GM21526 (cell line): ENCODE measurements at regions not wholly inside any gene's neighbourhood (a gene's known extent, or its start where the extent isn't known, plus 50 kb on each side); places are given as distances from the start of the nearest gene placed in this dataset.
"Not testable (repeated sequence)": the region's sequence is repeated elsewhere in the genome, so short reads cannot be mapped to it uniquely, and the experiment has no call there.

ENCODE experiments used
- ATAC-seq: cut with Tn5 transposase; IDR thresholded peaks from one replicate; pipeline ENCODE4 v1.9.1; 2021; ENCODE audit warnings: moderate library complexity; ENCODE audit not compliant: unreplicated experiment, low FRiP score

DNA sequence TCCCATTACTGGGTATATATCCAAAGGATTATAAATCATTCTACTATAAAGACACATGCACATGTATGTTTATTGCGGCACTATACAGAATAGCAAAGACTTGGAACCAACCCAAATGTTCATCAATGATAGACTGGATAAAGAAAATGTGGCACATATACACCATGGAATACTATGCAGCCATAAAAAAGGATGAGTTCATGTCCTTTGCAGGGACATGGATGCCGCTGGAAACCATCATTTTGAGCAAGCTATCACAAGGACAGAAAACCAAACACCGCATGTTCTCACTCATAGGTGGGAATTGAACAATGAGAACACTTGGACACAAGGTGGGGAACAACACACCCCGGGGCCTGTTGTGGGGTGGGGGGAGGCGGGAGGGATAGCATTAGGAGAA lies 57.0 kb upstream of the NEUROD1 start:
- ATAC-seq, result not testable (repeated sequence)

DNA sequence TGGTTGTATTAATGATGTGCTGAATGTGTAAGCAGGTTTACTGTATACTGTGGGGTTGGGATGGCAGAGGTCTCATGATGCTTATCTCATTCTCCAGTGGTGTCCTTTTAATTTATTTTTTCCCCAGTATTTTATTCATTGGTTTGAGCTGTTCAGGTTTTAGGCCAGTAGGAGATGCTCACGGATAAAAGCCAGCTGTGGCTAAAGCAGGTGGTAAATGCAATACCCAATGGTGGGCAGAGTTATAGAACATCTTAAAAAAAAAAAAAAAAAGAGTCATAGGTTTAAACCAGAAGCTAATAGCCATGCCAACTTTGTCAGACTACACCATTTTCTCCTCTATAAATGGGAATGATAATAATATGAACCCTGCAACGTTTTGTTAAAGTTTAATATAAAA lies 57.8 kb upstream of the NEUROD1 start:
- ATAC-seq, result no peak

DNA sequence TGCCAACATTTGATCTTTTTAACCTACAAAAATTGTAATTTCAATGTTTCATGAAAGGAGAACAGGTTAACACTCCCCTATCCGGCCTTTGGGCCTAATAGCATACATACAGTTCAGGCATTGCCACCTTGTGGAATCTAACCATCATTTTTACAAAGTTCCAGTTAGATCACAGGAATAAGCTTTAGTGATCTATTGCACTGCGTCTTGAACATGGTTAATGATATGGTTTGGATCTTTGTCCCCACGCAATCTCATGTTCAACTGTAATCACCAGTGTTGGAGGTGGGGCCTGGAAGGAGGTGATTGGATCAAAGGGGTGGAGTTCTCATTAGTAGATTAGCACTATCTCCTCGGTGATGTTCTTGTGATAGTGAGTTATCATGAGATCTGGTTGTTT lies 58.2 kb upstream of the NEUROD1 start:
- no peak for ATAC-seq

DNA sequence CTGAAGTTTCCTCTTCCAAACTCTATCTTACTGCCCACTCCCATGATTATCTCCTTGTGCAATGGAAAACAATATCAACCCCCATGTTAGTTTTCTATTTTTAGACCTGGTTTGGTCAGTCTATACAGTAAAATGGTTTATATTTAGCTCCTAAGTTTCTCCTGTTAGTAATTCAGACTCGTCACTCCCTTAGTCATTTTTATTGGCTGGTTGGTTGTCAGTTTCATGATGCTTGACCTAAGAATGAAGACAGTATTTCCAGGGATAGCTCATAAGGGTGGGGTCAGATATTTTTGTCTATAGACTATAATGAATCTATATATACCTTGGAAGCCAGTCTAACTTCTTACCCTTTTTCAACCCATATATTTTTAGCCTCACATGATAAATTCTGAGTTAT lies 61.4 kb upstream of the NEUROD1 start:
- ATAC-seq, result no peak

DNA sequence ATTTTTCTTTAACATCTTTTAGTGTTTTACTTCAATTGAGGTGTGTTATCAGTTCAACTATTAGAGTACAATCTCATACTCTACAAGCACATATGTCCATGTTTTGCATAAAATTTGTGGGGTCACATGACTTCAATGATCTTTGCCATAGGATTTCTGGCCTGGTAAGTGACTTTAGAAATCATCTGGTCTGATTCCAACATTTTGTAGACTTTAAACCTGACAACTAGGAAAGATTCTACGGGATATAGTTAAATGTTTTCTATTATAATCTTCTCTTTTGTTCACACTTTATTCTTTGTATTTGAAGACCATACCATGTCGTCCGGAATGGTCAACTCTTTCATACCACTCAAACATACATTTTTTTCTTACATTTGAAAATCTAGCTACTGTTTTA lies 62.0 kb upstream of the NEUROD1 start:
- no peak for ATAC-seq

DNA sequence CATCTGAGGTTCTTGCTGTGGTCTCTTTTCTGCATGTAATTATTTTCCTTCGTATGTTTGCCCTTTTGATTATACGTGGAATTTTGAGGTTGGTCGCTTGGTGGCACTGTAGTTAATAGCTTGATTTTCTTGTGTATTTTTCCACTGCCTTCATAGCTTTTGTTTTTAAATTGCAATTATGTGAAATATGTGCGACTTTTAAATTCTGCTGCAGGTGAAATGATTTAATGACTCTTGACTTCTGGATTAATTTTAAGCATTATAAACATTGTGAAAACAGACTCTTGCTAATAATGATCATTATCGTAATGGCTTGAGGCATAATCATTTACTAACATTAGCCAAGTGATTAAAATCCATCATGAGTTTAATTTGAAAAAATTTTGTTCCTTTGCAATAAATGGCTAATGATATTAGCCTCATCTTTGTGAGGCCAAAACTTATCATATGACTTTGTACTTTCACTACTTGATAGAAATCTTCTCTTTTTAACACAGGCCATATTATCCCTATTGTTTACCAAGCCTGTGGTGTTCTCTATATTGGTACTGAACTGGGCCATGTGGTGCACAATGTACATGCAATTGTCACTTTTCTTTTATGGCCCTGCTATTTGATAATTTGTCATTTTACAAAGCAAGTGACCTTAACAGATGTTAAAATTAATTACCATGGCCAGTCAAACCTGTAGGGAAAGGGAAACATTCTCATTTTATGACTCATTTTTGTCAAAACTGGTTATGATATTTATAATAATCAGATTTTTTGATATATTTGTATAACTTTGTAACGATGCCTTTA lies 62.8 kb upstream of the NEUROD1 start:
- ATAC-seq, result no peak

DNA sequence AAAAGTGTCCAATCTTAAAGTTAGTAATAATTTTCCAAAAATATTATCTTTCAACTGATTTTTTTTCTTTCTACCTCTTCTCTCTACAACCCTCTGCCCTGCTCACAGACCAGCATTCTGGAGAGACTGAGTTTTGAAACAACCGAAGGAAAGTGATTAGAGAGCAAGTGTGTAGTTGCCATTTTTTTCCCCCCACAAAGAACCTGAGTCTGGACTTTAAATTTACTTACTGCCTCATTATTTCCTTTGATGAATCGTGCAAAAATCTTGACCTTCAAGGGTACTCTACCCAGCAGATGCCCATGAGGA lies 63.4 kb upstream of the NEUROD1 start:
- no peak for ATAC-seq

DNA sequence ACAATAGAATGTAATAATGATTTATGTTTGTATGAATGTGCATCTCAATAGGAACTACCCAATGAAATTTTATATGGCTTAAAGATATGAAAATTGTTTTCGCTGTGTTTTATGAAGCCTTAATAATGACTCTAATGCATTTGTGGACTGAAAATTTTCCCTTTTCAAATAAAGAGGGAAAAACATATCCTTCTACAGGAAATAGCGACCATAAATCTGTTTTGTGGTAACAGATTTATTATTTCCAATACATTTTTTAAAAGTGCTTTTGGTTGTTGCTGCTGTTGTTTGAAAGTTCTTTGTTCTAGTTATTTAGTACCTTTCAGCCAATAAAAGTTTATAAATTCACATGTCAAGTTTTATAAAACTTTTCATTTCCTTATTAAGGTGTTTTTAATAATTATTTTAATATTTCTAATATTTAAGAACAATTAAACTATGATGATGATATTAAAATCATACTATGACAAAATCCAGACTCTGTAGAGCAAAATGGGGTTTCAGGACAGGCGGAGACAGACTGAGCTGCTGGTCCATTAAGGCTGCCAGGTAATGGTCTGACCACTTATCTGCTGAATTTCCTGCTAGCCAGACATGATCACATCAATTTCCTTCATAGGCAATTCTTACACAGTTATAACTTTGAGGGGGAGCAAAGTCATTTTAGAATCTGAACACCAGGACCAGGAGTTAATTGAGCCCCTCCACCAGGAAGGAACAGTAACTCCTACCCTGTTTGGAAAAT lies 65.7 kb upstream of the NEUROD1 start:
- no peak for ATAC-seq

DNA sequence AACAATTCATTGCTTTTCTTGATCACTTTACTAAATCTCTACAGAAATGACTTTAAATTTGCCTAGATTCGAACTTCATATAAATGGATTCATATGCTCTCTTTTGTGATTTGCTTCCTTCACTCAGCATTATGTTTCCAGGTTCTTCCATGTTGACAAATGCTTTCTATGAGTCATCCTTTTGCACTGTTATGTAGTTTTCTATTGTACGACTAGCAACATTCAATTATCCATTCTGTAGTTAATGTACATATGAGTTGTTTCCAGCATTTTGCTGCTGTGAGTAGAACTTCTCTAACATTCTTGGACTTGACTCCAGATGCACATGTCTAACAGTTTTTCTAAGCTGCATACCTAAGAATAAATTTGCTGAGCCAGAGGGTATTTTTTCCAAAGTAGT lies 66.5 kb upstream of the NEUROD1 start:
- ATAC-seq, result no peak

DNA sequence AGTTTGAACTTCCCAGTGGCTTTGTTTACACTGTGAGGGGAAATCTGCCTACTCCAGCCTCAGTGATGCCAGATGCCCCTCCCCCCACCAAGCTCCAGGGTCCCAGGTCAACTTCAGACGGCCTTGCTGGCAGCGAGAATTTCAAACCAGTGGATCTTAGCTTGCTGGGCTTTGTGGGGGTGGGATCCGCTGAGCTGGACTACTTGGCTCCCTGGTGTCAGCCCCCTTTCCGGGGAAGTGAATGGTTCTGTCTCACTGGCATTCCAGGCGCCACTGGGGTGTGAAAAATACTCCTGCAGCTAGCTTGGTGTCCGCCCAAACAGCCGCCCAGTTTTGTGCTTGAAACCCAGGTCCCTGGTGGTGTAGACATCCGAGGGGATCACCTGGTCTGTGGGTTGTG lies 70.0 kb upstream of the NEUROD1 start:
- ATAC-seq, result no peak

DNA sequence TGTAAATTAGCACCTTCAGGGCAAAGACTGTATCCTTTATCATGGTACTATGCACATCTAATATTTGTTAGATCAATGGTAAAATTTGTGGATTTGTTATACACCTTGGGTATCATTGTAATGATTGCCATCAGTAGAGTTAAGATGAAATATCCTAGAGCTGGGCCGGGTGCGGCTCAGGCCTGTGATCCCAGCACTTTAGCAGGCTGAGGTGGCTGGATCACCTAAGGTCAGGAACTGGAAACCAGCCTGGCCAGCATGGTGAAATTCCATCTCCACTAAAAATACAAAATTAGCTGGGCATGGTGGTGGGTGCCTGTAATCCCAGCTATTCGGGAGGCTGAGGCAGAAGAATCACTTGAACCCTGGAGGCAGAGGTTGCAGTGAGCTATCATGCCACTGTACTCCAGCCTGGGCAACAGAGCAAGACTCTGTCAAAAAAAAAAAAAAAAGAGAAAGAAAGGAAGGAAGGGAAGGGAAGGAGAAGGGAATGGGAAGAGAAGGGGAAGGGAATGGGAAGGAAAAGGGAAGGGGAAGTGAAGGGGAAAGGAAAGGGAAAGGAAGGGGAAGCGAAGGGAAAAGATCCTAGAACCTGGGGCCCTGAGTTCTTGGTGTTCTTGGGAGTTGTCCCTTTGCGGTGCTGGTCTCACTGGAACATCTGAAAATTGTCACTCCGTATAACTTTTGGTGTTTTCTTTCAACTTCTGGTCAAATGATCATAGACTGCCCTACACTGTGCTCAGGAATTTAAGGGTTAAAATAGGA lies 71.1 kb upstream of the NEUROD1 start:
- no peak for ATAC-seq

DNA sequence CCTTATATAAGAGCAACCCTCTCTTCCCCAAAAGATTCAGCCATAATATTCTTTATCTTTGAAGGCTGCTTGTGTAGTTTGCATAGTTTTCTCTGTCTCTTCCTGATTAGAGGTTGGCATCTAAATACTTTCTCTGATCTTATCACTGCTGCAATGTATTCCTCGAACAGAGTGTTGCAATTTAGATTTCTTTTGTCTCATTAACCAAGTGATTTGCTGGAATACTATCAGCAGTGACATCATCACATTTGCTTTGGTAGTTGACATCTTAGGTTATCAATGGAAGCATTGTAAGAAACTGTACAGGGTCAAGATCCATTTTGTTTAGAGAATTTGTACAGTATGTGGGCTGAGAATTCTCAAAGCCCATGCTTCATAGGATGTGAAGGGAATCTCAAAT lies 72.0 kb upstream of the NEUROD1 start:
- ATAC-seq, result no peak

DNA sequence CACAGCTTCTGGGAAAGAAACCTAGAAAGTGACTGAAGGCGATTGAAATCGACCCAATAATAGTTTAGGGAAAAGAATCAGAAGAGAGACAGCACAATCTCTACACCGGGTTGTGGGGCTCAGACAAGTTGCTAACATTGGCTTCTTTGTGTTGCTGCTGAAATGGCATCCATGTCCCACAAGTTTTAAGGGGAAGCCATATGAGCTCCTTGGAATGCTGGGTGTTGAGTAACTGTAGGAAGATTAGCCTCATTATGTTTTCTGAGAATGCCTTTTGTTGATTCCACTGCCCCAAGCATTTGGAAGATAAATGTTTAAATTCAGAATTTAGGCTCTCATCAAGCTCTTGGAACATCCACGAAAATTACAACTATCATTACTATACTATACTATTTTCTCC lies 73.4 kb upstream of the NEUROD1 start:
- no peak for ATAC-seq

DNA sequence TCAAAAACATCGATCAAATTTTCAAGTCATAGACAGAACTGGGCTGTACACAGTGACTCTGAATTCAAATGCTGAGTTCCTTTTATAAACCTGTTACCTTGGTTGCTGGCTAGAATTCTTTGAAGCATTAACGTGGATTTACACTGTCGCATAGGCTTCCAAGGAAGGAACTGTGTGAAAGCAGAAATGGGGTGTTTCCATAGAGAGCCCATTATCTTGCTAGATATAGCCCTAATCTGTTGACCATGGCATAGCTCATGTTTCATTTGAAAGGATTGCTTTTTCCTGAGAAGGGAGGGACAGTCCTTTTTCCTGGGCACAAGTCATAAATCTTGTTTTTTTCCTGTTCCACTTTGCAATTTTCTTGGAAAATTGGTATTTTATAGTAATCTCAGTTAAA lies 73.8 kb upstream of the NEUROD1 start:
- ATAC-seq, result no peak

DNA sequence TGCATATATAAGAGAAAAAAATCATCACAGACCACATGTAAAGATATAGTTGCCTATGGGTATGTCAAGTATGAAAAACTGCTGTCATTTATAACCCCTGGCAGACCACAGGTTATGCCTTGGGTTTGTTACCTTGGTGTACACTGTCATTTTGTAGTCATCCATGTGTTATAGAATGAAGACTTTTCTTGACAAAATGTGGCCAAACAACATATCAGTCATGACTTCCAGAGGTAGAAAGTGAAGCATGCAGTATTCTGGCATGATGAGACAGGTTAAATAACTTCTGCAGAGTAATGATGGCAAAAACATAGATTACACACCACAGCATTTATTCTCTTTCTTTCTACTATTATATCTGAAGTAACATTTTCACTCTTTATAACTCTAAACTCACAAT lies 74.9 kb upstream of the NEUROD1 start:
- no peak for ATAC-seq

DNA sequence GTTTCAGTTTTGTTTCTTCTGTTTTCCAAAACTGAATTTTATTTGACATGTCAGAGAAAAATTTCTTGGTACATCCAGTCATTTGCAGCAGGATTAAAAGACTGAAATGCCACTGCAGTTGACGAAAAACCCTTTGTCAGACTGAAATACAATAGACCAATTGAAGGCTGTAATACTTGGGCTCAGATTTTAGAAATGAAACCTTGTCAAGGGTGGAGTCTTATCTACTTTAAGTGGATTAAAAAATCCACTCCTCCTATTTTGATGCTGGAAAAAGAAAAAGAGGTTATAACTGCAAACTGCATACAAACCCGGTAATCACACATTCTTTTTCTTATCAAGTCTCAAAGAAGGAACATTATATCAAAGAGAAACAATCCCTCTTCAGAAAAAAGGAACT lies 80.2 kb upstream of the NEUROD1 start:
- no peak for ATAC-seq

DNA sequence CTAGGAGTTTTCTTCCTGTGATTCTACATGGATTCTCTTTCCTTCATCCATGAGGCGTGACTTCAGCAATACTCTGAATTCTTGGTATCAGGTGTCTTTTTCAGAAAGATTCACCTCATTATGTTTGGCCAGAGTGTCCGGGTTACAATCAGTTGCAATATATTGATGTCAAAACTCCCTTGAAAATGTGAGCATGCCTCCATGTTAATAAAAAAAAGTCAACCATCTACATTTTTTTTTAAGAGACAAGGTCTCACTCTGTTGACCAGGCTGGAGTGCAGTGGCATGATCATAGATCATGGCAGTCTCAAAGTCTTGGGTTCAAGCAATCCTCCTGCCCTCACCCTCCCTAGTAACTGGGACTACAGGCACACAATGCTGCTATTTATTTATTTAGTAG lies 80.9 kb upstream of the NEUROD1 start:
- no peak for ATAC-seq

DNA sequence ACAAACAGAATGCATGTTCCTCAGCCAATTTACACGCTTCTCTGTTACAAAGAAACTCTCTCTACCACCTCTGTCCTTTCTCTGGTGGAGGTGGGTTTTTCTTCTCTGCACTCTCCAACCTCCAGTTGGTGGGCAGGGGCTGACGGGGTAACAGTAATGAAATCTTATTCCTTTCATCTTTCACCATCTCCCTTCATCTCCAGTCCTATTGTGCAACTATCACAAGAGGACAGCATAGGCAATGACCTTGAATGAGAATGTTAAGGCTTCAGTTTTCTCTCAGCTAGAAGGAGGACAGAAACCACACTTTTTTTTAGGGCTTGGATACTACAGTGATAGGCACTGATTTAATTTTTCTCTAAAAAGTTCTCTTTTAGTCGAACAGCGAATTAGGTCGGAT lies 81.7 kb upstream of the NEUROD1 start:
- ATAC-seq, result no peak

DNA sequence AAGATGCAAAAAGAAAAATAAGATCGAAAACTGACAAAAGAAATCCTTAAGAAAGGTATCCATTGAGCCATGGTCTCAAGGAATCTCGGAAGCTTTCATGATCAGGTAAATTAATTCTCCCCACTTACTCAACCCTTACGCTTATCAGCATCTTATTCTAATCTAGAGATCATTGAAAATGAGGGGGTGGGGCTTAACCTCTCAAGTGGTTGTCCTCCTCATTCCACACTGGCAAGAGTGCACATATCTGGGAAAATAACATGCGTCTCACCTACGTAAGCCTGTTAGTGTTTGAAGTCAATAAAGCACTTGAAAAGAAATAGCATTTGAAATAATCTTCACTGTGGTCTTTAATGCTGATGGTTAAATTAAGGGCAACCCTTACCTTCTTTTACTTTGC lies 82.5 kb upstream of the NEUROD1 start:
- no peak for ATAC-seq

DNA sequence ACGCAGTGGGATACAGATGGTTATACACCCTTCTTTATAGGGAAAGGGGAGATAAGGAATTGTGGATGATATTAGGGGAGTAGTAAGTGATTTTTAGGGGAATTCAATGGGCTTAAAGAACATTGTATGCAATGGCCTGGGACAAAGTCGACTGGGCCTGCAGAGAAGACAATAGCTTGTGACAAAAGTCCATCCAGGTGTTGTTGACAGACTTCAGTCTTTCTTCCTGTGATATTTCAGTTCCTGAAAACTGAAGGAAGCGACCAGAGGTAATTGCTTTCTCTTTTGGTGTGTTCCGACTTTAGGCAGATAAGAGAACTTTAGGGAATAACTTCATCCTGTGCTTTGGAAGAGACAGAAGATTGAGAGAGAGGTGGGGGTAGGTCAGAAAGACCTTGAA lies 83.1 kb upstream of the NEUROD1 start:
- ATAC-seq, result no peak

DNA sequence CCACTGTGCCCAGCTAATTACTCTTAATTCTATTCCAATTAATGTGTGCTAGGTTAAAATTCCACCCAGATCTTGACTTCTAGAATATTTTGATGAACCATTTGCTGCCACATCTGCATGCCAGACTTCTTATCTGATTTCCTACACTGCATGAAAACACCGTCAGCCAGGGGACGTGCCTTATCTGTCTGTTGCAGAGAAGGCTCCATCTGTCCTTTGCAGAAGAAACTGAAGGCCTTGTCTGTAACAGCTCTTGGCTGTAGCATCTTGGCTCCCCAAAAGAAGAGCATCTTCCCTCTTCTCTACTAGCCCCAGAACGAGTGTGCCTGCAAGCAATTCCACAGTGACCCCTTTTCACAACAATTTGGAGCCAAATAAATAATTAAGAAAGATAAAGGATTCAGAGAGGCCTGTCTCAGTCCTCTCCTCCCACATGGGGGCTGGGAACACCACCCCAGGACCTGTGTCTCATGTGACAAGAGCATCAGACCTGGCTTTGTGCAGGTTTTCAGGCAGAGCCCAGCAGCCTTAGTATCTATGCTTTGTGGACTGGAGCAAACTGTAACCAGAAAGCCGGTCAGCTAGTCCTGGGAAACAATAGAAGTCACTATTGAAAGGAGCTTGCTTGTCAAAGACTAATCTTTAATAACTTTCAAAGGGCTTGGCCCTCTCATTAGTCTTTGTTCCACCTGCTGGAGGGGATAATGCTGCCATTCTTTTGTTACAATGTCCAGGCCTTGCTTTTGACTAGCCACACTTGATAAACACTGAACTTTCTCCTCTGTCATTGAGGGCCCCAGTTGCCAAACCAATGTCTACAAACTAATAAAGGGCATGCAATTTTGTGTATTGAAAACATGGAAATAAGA lies 84.0 kb upstream of the NEUROD1 start:
- no peak for ATAC-seq
